Ramos (cell line): ENCODE measurements at regions not wholly inside any gene's neighbourhood (a gene's known extent, or its start where the extent isn't known, plus 50 kb on each side); places are given as distances from the start of the nearest gene placed in this dataset.

ENCODE experiments used
- in situ Hi-C: fragments of 300-500 bp; cut with MboI; formaldehyde crosslinking; loops from one replicate; pipeline ENCODE4 v1.14.3; 2022; ENCODE audit warnings: low sequenced_read_pairs; ENCODE audit not compliant: unreplicated experiment

DNA sequence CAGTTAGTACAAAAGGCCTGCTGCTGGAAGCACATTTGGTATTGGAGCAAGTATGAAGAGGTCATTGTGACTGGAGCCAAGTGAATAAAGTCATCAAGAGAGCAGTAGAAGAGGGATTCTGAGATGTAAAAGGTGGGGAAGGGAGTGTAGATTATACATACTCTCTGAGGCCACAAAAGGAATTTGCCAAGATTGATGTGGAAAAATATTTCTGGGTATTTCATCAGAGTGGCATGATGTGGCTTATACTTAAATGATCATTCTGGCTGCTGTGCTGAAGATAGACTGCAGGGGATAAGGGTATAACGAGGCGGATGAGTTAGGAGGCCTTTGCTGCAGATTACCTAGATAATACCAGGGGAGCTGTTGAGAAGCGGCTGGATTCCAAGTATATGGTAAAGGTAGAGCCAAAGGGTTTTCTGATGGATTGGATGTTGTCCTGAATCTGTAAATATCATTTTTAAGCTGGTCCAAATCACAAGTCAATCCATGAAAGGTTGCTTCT lies 231.8 kb upstream of the AGA start:
- in situ Hi-C loops, result no loop called here

DNA sequence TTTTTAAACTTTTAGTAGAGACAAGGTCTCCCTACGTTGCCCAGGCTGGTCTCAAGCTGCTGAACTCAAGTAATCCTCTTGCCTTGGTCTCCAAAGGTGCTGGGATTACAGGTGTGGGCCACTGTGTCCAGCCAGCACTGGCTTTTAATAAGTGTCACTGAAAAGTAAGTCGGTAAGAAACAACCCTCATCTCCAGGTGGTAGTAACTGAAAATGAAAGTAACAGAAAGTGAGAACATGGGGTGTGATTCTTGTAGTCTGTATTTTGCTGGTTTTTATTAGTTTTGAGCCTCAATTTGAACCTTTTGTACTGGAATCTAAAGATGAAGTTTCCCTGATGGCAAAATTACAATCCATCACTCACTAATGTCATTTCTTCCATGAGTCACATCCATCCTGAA lies 238.1 kb upstream of the AGA start:
- in situ Hi-C loops, result no loop called here

DNA sequence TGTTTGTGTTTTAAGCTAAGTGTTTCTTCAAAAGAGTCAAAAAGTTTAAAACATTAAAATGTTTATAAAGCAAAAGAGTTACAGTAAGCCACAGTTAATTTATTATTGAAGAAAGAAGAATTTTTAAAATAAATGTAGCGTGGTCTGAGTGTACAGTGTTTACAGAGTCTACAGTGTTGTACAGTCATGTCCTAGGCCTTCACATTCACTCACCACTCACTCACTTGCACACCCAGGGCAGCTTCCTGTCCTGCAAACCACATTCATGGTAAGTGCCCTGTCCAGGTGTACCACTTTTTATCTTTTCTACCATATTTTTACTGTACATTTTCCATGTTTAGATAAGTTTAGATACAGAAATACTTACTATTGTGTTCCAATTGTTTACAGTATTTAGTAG lies 239.7 kb upstream of the AGA start:
- in situ Hi-C loops, result no loop called here

GRCh38 chr4:177687117-177687516 lies 244.9 kb upstream of the AGA start:
- in situ Hi-C loops, result no loop called here

GRCh38 chr4:177692907-177693306 lies 250.7 kb upstream of the AGA start:
- in situ Hi-C loops, result no loop called here

GRCh38 chr4:177696438-177696966 lies 254.3 kb upstream of the AGA start:
- in situ Hi-C loops, result no loop called here

GRCh38 chr4:177699365-177700213 lies 257.4 kb upstream of the AGA start:
- in situ Hi-C loops, result no loop called here

DNA sequence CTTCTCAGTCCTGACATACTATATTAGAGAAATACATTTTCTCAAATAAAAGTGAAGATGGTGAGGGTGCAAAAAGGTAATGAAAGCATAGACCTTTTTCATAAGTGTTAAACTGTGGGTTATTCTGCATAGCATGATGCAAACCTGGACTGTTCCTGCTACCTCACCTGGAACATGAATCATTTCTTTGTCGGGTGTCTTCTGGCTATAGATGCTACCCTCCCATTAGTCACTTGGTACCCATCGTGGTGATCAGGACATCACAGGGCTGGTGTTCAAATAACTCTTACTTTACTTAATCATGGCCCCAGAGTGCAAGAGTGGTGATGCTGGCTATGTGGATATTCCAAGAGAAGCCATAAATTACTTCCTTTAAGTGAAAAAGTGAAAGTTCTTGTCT lies 264.7 kb upstream of the AGA start:
- in situ Hi-C loops, result no loop called here

DNA sequence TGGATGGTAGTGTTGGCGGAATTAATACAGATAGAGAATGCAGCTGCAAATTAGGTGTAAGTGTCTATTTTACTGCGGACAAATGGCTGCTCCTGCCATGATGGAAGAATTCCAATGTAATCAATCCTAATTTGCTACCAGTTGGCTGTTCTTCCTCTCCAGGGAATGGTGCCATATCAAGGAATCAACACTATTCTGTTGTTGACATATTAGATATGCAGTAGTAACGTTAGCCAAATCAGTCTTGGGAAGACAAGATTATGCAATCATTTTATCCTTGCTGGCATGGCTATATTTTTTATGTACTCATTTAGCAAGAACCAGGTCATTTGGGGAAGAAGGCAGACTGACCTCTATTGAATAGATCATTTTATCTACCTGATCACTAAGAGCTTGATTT lies 271.2 kb upstream of the AGA start:
- in situ Hi-C loops, result no loop called here

DNA sequence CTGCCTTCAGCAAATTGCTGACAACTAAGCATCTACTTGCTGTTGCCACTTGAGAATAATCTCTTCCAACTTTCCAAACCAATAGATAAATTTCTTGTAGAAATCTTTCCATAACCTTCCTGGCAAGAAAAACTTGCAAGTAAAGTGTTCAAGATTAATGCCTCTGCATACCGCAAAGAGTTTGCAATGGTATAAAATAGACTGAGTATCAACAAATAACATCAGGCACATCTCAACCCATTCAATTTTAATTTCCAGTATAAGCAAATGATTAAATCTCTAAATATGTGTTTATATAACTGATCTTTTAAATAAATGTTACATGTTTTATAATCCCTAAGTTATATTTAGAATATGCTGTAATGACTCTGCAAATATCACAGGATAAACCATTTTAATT lies 275.2 kb upstream of the AGA start:
- in situ Hi-C loops, result no loop called here

DNA sequence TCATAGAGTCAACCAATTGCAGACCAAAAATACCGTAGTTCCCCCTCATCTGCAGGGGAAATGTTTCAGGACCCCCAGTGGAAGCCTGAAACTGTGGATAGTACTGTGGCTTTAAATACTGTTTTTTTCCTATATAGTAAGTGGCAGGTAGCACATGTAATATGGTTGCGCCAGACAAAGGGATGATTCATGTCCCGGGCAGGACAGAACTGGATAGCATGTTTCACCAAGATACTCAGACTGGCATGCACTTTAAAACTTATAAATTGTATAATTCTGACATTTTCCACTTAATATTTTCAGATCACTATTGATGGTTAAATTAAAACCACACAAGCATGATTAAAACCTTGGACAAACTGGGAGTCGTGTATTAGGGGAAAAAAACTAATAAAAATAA lies 276.3 kb upstream of the AGA start:
- in situ Hi-C loops, result no loop called here

- in situ Hi-C loops, result no loop called here
Observed at GRCh38 chr4:177726111-177726510, 283.9 kb upstream of the AGA start.

GRCh38 chr4:177728361-177729152 lies 286.3 kb upstream of the AGA start:
- in situ Hi-C loops, result no loop called here

GRCh38 chr4:177729681-177730080 lies 287.4 kb upstream of the AGA start:
- in situ Hi-C loops, result no loop called here

DNA sequence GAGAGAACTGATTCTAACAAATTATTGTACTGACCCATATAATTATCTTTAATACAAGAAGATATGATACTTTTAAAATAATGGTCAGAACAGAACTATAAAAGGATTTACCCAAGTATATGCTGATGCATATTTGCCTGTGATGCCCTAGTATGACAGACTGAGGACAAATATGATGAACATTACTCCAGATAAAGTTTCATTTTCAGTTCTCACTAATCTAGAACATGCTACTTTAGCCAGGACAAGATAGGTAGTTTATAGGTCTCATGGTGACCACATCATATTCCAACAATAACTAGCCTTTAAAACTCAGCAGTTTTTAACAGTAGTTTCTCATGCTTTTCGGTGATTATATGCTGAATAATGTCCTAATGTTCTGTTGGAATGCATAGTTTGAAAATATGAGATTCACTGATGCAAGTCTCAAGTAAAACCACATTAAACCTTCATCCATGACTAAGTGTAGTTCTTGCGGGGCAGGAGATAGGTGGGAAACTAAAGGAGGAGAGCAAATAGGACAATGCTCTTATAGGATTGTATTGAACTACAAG lies 295.2 kb upstream of the AGA start:
- in situ Hi-C loops, result no loop called here

DNA sequence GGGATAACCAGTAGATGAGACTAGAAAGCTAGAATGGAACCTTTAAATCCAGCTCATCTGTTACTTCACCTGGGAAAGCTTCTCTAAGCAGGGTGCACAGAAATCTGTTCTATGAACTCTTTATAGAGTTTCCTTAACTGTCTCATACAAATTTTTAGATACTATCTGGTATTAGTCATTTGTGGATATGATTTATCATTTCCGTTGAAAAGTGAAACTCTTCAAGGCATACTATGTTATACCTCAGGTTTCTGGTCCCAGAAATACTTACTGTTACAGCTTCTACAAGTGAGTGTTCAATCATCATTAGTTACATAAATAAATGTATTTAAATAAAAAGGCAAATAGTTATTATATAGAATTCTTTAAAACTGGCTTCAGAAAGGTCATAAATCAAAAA lies 298.3 kb upstream of the AGA start:
- in situ Hi-C loops, result no loop called here

DNA sequence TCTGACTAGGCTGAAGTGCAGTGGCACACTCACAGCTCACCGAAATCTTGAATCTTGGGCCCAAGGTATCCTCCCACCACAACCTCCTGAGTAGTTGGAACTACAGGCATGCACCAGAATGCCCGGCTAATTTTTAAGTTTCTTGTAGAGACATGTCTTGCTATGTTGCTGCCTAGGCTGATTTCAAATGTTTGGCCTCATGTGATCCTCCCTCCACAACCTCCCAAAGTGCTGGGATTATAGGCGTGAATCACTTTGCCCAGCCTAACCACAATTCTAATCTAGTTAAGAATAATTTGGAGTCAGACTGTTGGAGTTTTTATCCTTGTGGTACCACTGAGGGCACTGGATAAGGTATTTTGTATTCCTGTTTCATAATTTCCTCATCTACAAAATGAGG lies 317.5 kb upstream of the AGA start:
- in situ Hi-C loops, result no loop called here

GRCh38 chr4:177761692-177762091 lies 319.5 kb upstream of the AGA start:
- in situ Hi-C loops, result no loop called here

DNA sequence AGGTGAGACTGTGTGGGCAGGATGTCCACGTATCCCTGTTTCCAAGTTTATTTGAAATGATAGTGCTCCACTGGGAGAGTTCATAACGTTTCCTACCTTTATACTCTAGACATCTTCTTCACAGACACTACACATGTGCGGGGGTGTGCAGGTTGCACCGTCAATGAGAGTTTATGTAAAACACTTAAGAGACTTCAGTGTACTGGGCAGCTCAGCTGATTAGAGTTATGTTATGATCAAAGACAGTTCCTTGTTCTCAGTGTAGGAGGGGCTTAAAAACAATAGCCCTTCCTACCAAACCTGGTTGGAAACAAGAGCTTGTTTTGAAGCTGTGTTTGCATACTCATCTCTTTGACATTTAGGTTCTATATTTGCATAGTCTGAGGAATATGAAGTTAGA lies 326.9 kb upstream of the AGA start:
- in situ Hi-C loops, result no loop called here

DNA sequence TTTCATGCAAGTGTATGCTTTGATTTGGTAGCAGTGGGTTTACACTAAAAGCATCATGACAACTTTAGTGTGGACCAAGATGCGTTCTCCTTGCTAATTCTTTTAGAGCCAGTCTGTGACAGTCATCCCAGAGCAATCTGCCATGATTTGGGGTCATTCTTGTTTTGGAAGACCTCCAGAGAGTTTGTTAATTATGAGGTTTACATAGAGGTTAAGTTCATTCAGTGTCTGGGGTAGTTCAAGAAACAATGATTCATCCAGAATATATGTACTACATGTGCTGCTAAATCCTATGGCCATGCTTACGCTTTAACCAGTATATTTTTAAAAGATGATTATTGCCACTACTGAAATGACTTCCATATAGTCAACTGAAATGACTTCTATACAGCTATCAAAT lies 328.5 kb upstream of the AGA start:
- in situ Hi-C loops, result no loop called here

DNA sequence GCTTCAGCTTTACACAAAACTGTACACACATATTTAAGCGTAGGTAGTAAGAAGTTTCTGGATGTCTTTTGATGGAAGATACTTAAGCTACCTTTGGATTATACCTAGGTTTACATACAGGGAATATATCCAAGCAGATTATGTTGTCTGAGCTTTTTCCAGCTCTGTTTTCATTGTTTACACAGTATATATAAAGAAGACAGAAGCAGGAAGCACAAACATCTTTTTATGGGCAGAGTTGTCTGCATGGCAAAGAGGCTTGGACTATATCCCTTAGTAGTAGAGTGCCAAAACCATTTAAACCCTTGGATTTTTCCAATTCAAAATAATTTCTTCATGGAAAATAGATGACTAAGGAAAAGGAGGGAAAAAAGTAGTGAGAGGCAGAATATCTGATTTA lies 329.4 kb upstream of the AGA start:
- in situ Hi-C loops, result no loop called here
